Ovary (tissue), 3 donors: ENCODE measurements at regions not wholly inside any gene's neighbourhood (a gene's known extent, or its start where the extent isn't known, plus 50 kb on each side); places are given as distances from the start of the nearest gene placed in this dataset.

ENCODE experiments used
- CTCF ChIP-seq, 3 donors: fragments of 450-650 bp in 2 of 3; fragments of 200-600 bp in 1 of 3; IDR thresholded peaks; one replicate each; pipeline versions ENCODE4 v1.5.1 to v1.8.0; 2016 to 2022; ENCODE audit warnings: antibody characterized with exemption in 3 of 3, mild to moderate bottlenecking in 1 of 3
- EP300 ChIP-seq: sonication (generic); formaldehyde crosslinking; IDR thresholded peaks from one replicate; pipeline ENCODE4 v1.6.1; 2017; ENCODE audit warnings: antibody characterized with exemption
- POLR2A ChIP-seq: fragments of 450-650 bp; IDR thresholded peaks from one replicate; pipeline ENCODE4 v1.6.1; 2017; ENCODE audit warnings: antibody characterized with exemption, mild to moderate bottlenecking, moderate library complexity
- donor health status: DM: no; HTN: no; CAD: no.

- TF ChIP-seq EP300: no peak
- no peak for TF ChIP-seq POLR2A
- no peak for TF ChIP-seq CTCF (IDR thresholded peaks at IDR 0.05)
Observed at GRCh38 chr12:14289601-14290000, 75.9 kb upstream of the ATF7IP start.
